ENCODE measurements at regions not wholly inside any gene's neighbourhood (a gene's known extent, or its start where the extent isn't known, plus 50 kb on each side); places are given as distances from the start of the nearest gene placed in this dataset.

- no peak overlapping the region for H2AFZ ChIP-seq (ENCODE audit: insufficient read depth, low read depth, low read length, poor library complexity, severe bottlenecking)
- H3K4me1 Mint-ChIP-seq: no peaks in the 10 kb centered on the region
- no peaks in the 10 kb centered on the region for H3K36me3 ChIP-seq (replicated peaks in 1 of 2; ENCODE audit: control extremely low read depth in 1 of 2, control insufficient read depth in 1 of 2, extremely low read depth in 1 of 2, insufficient read depth in 2 of 2, low read length in 1 of 2)
- no peaks in the 10 kb centered on the region for H3K4me1 ChIP-seq (ENCODE audit: control insufficient read depth in 2 of 2, insufficient read depth in 2 of 2, low read length in 2 of 2)
- intact Hi-C loops (cut with micrococcal nuclease): no loop called here
- no peak overlapping the region for H3K27ac ChIP-seq (ENCODE audit: low read length in 2 of 2)
- H3K9me3 Mint-ChIP-seq (ENCODE audit: insufficient read depth): no peaks in the 10 kb centered on the region
- ATAC-seq (ENCODE audit: low read depth): no peak
- H3K79me2 ChIP-seq (ENCODE audit: control insufficient read depth, insufficient read depth, low read length): no peaks in the 10 kb centered on the region
- no peak overlapping the region for H3K27ac Mint-ChIP-seq
- no CpG with 5 or more reads among the region's 1 CpG for WGBS (ENCODE audit: insufficient coverage)
- no peak overlapping the region for H3K9ac ChIP-seq (ENCODE audit: low read length)
- DNase-seq: no peak
- TF ChIP-seq CTCF (IDR thresholded peaks at IDR 0.05) (no peak), EZH2 (IDR thresholded peaks at IDR 0.05; ENCODE audit: borderline replicate concordance, insufficient read depth, low read depth, low read length, poor library complexity, severe bottlenecking) (no peak)
- no peak overlapping the region for H3K4me2 ChIP-seq (replicated peaks; ENCODE audit: low read depth, low read length, poor library complexity, severe bottlenecking)
- no peaks in the 10 kb centered on the region for H3K27me3 Mint-ChIP-seq
- H4K20me1 ChIP-seq (ENCODE audit: control insufficient read depth, insufficient read depth, low read length, poor library complexity, severe bottlenecking): no peaks in the 10 kb centered on the region
- H3K9me3 ChIP-seq (ENCODE audit: control extremely low read depth in 1 of 3, control insufficient read depth in 2 of 3, insufficient read depth in 1 of 3, low read length in 2 of 3): peaks cover 0 to 3% (median 0%) of the 10 kb centered on the region in 3 donors
- CTCF ChIA-PET: no interaction called here
- no peaks in the 10 kb centered on the region for H3K27me3 ChIP-seq (replicated peaks in 1 of 4; ENCODE audit: control extremely low read depth in 1 of 4, control insufficient read depth in 3 of 4, insufficient read depth in 4 of 4, low read length in 3 of 4)
- H3K4me3 Mint-ChIP-seq: no peak overlapping the region
- no peak overlapping the region for H3K4me3 ChIP-seq (ENCODE audit: control extremely low read depth in 1 of 5, extremely low read depth in 1 of 5, insufficient read depth in 1 of 5, low read depth in 2 of 5, low read length in 4 of 5)
- POLR2A ChIA-PET: no interaction called here
Observed at GRCh38 chr10:64598600-64598999, 1077.4 kb downstream of the REEP3 start.

- no peaks in the 10 kb centered on the region for H3K9me3 Mint-ChIP-seq (ENCODE audit: insufficient read depth)
- WGBS (ENCODE audit: insufficient coverage): no CpG with 5 or more reads among the region's 3 CpGs
Observed at GRCh38 chr10:64601298-64601697, 1080.1 kb downstream of the REEP3 start.

More at GRCh38 chr10:64601298-64601697, 1080.1 kb downstream of the REEP3 start:
- Mint-ChIP-seq H3K27ac (no peak overlapping the region), H3K4me3 (no peak overlapping the region), H3K27me3 (no peaks in the 10 kb centered on the region), H3K4me1 (no peaks in the 10 kb centered on the region)
- ChIA-PET CTCF (no interaction called here), POLR2A (no interaction called here)
- H3K4me2 ChIP-seq (replicated peaks; ENCODE audit: low read depth, low read length, poor library complexity, severe bottlenecking): no peak overlapping the region
- intact Hi-C loops (cut with micrococcal nuclease): no loop called here
- no peak overlapping the region for H3K9ac ChIP-seq (ENCODE audit: low read length)
- peaks cover 0 to 3% (median 0%) of the 10 kb centered on the region in 3 donors for H3K9me3 ChIP-seq (ENCODE audit: control extremely low read depth in 1 of 3, control insufficient read depth in 2 of 3, insufficient read depth in 1 of 3, low read length in 2 of 3)
- H3K27me3 ChIP-seq (replicated peaks in 1 of 4; ENCODE audit: control extremely low read depth in 1 of 4, control insufficient read depth in 3 of 4, insufficient read depth in 4 of 4, low read length in 3 of 4): no peaks in the 10 kb centered on the region
- no peak overlapping the region for H3K4me3 ChIP-seq (ENCODE audit: control extremely low read depth in 1 of 5, extremely low read depth in 1 of 5, insufficient read depth in 1 of 5, low read depth in 2 of 5, low read length in 4 of 5)
- H3K36me3 ChIP-seq (replicated peaks in 1 of 2; ENCODE audit: control extremely low read depth in 1 of 2, control insufficient read depth in 1 of 2, extremely low read depth in 1 of 2, insufficient read depth in 2 of 2, low read length in 1 of 2): no peaks in the 10 kb centered on the region
- no peak for TF ChIP-seq CTCF (IDR thresholded peaks at IDR 0.05)
- no peak for TF ChIP-seq EZH2 (IDR thresholded peaks at IDR 0.05; ENCODE audit: borderline replicate concordance, insufficient read depth, low read depth, low read length, poor library complexity, severe bottlenecking)
- H3K79me2 ChIP-seq (ENCODE audit: control insufficient read depth, insufficient read depth, low read length): no peaks in the 10 kb centered on the region
- H2AFZ ChIP-seq (ENCODE audit: insufficient read depth, low read depth, low read length, poor library complexity, severe bottlenecking): no peak overlapping the region
- no peak for ATAC-seq (ENCODE audit: low read depth)
- no peak for DNase-seq
- no peaks in the 10 kb centered on the region for H4K20me1 ChIP-seq (ENCODE audit: control insufficient read depth, insufficient read depth, low read length, poor library complexity, severe bottlenecking)
- H3K27ac ChIP-seq (ENCODE audit: low read length in 2 of 2): no peak overlapping the region
- no peaks in the 10 kb centered on the region for H3K4me1 ChIP-seq (ENCODE audit: control insufficient read depth in 2 of 2, insufficient read depth in 2 of 2, low read length in 2 of 2)

Measured in B cell (primary cell).